Esophagus squamous epithelium (tissue), 5 donors: ENCODE measurements at regions not wholly inside any gene's neighbourhood (a gene's known extent, or its start where the extent isn't known, plus 50 kb on each side); places are given as distances from the start of the nearest gene placed in this dataset.

Experiments used
- DNase-seq: peaks from one replicate; lab custom pipeline; 2025; lab: John Stamatoyannopoulos, UW
- H3K27ac ChIP-seq, 4 donors: fragments of 200-600 bp; sonication (generic); one replicate each; pipeline ENCODE4 v1.5.1; 2016 to 2019; ENCODE audit warnings: mild to moderate bottlenecking in 1 of 4
- H3K27me3 ChIP-seq, 4 donors: fragments of 200-600 bp; sonication (generic); 1 replicate in 3 of 4; 2 replicates in 1 of 4; pipeline versions ENCODE4 v1.5.1 to v1.6.0; 2017 to 2021; ENCODE audit warnings: antibody characterized with exemption in 1 of 4
- H3K36me3 ChIP-seq, 3 donors: fragments of 200-600 bp; sonication (generic); one replicate each; pipeline ENCODE4 v1.5.1; 2016 to 2019
- H3K4me1 ChIP-seq, 3 donors: fragments of 200-600 bp; sonication (generic); one replicate each; pipeline ENCODE4 v1.5.1; 2017 to 2019
- H3K4me3 ChIP-seq, 4 donors: fragments of 200-600 bp; sonication (generic); 1 replicate in 3 of 4; 2 replicates in 1 of 4; pipeline ENCODE4 v1.5.1; 2016 to 2019; ENCODE audit warnings: mild to moderate bottlenecking in 2 of 4, moderate library complexity in 1 of 4
- H3K9me3 ChIP-seq, 3 donors: fragments of 200-600 bp; sonication (generic); one replicate each; pipeline ENCODE4 v1.5.1; 2016 to 2019
- POLR2A ChIP-seq, 4 donors: fragments of 450-650 bp; IDR thresholded peaks; one replicate each; pipeline ENCODE4 v1.6.1; 2017; ENCODE audit warnings: antibody characterized with exemption in 4 of 4, mild to moderate bottlenecking in 4 of 4, moderate library complexity in 3 of 4
- WGBS, 2 donors: methylation state at CpG; one replicate each; pipeline ENCODE4 v1.1.5; 2018; 5-methylcytosine and 5-hydroxymethylcytosine counted together
- intact Hi-C: fragments of 100-400 bp; cut with DNase I; formaldehyde crosslinking; loops from one replicate; pipeline ENCODE4 v1.15.0; 2022
- TF ChIP-seq, protein P1 (sequence below), 6 experiments: fragments of 450-650 bp in 4 of 6; fragments of 200-600 bp in 2 of 6; sonication (generic) in 2 of 6; IDR thresholded peaks; one replicate each; pipeline ENCODE4 v1.5.1; 2016 to 2019; ENCODE audit warnings: antibody characterized with exemption in 6 of 6, mild to moderate bottlenecking in 4 of 6, moderate library complexity in 4 of 6
- donor health status: DM: yes; HTN: yes; CAD: no.

DNA sequence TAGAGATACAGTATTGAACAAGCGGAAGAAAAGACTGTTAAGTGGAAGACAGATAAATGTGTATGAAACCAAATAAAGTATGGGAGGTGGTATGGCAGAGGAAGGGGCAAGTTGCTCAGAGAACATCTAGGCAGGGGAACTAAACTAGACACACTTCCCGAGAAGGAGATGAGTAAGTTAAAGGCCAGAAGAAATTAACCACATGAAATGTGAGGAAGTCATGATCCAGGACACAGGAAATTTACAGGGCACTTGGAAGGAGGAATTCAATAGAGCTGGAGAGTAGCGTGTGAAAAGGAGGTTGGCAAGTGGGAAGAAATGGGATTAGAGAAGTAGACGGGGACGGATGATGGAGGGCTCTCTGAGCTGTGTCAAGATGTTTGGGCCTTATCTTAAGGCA lies 208.8 kb downstream of the COG6 start:
- no peak for TF ChIP-seq POLR2A (IDR thresholded peaks at IDR 0.05)
- TF ChIP-seq, protein P1, sequence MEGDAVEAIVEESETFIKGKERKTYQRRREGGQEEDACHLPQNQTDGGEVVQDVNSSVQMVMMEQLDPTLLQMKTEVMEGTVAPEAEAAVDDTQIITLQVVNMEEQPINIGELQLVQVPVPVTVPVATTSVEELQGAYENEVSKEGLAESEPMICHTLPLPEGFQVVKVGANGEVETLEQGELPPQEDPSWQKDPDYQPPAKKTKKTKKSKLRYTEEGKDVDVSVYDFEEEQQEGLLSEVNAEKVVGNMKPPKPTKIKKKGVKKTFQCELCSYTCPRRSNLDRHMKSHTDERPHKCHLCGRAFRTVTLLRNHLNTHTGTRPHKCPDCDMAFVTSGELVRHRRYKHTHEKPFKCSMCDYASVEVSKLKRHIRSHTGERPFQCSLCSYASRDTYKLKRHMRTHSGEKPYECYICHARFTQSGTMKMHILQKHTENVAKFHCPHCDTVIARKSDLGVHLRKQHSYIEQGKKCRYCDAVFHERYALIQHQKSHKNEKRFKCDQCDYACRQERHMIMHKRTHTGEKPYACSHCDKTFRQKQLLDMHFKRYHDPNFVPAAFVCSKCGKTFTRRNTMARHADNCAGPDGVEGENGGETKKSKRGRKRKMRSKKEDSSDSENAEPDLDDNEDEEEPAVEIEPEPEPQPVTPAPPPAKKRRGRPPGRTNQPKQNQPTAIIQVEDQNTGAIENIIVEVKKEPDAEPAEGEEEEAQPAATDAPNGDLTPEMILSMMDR (IDR thresholded peaks at IDR 0.05): no peak
- no peak for DNase-seq
- H3K4me1 ChIP-seq: no peaks in the 10 kb centered on the region
- H3K27ac ChIP-seq: no peak overlapping the region
- WGBS, 2 donors: 81 to 87% methylated on average over 5 of the region's 5 CpGs
- H3K9me3 ChIP-seq: no peaks in the 10 kb centered on the region
- H3K4me3 ChIP-seq: no peak overlapping the region
- no peaks in the 10 kb centered on the region for H3K36me3 ChIP-seq
- H3K27me3 ChIP-seq: no peaks in the 10 kb centered on the region
- intact Hi-C loops: no loop called here

DNA sequence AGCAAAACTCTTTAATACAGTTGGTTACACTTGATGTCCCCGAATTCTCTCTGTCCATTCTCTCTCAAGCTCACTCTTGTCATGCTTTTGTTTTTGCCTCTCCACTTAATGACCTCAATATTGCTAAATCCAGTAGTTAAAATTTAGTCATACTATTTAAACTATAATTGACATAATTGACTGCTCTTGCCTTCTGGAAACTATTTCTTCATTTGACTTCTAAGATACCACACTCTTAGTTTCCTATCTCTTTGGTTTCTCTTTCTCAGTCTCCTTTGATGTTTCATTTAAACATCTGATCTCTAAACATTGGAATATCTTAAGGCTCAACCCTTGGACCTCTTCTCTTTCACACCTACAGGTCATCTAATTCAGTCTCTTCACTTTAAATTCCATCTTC lies 211.3 kb downstream of the COG6 start:
- no peaks in the 10 kb centered on the region for H3K9me3 ChIP-seq
- TF ChIP-seq, protein P1 (IDR thresholded peaks at IDR 0.05): no peak
- no peak for TF ChIP-seq POLR2A (IDR thresholded peaks at IDR 0.05)
- H3K27ac ChIP-seq: no peak overlapping the region
- no peaks in the 10 kb centered on the region for H3K27me3 ChIP-seq
- intact Hi-C loops: no loop called here
- H3K4me1 ChIP-seq: no peaks in the 10 kb centered on the region
- H3K36me3 ChIP-seq: no peaks in the 10 kb centered on the region
- no peak overlapping the region for H3K4me3 ChIP-seq
- DNase-seq: no peak
- 64 to 86% methylated on average over 1 of the region's 1 CpG for WGBS, 2 donors

DNA sequence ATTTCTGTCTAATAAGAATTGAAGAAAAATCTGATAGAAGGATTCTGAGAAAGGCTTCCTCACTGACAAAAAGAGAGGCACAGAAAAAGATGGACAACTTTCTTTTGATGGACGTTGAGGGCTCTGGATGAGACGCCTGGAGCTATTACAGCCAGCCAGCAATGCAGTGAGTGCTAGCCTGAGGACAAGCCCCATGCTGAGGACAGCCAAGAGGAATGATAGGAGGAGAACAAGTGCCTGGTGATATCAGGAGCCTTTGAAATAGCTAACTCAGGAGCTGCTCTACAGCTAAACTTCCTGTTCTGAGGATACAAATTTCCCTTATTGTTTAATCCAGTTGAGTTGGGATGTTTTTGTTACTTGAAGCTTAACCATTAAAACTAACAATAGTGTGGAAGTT lies 212.3 kb downstream of the COG6 start:
- H3K4me3 ChIP-seq: no peak overlapping the region
- no peaks in the 10 kb centered on the region for H3K9me3 ChIP-seq
- TF ChIP-seq, protein P1 (IDR thresholded peaks at IDR 0.05): no peak
- no peak for TF ChIP-seq POLR2A (IDR thresholded peaks at IDR 0.05)
- WGBS, 2 donors: 70 to 80% methylated on average over 2 of the region's 2 CpGs
- H3K27ac ChIP-seq: no peak overlapping the region
- no peak for DNase-seq
- H3K27me3 ChIP-seq: no peaks in the 10 kb centered on the region
- intact Hi-C loops: no loop called here
- H3K4me1 ChIP-seq: no peaks in the 10 kb centered on the region
- no peaks in the 10 kb centered on the region for H3K36me3 ChIP-seq

DNA sequence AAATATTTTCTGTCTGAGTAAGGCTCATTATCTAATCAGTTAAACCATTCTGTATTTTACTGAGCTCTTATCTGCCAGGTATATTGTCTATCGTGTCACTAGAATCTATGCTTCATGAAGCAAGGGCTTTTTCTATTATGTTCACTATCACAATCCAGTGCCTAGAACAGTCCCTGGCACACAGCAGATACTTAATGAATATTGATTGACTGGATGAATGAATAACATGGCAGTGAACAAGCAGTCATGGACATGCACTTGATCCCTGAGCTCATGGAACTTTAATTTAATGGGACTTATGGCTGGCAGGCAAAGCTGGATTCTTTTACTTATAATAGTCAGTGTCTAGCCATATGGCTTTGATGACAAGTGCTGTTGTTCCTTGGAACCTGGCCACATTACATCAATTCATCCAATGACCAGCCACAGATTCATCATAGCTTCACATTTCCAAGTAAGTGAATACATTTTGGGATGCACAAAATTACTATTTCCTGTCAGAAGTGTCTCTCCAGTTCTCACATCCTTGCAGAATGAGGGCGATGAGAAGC lies 214.8 kb downstream of the COG6 start:
- H3K27ac ChIP-seq: no peak overlapping the region
- intact Hi-C loops: no loop called here
- 78 to 79% methylated on average over 2 of the region's 2 CpGs for WGBS, 2 donors

DNA sequence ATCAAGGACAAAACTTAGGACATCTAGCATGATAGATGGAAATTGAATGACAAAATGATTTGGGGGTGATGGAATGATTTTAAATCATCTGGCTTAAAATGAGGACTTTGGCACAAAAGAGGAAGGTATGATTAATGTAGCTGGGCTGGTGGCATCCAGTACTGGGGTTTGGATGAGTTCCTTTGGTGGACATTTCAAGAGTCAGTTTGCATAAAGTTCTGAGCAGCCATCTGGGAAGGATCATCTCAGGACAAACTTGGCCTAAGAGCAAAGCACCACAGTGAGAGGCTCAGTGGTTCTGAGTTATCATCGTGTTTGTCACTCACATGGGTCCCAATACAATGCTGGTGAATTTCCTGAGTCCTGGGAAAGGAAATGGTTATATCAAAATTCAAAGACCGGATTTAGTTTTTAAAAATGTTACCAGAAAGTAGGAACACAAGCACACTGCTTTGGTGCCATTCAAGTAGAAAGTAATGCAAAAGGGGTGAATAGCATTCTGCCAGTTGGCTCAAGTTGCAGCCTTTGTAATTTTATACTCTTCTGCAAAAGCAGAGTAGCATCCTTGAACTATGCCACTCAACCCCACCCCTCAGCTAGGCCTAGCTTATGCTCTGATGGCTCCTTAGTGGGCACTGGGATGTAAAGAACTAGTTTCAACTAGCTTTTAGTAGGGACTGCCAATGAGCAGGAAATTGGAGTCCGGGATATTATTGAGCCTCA lies 219.0 kb downstream of the COG6 start:
- intact Hi-C loops: no loop called here
- Histone ChIP-seq H3K27me3 (no peaks in the 10 kb centered on the region), H3K27ac (peak overlapping the region in 2 of 4 donors; percentile 19 to 52), H3K4me1 (peaks cover 0 to 31% (median 7%) of the 10 kb centered on the region in 3 donors), H3K9me3 (no peaks in the 10 kb centered on the region), H3K36me3 (no peaks in the 10 kb centered on the region), H3K4me3 (no peak overlapping the region)
- 56 to 61% methylated on average over 3 of the region's 3 CpGs for WGBS, 2 donors
- TF ChIP-seq POLR2A (IDR thresholded peaks at IDR 0.05): no peak
- TF ChIP-seq, protein P1 (IDR thresholded peaks at IDR 0.05): no peak
- DNase-seq: no peak

More for the DNA sequence above, 214.8 kb downstream of the COG6 start:
- Histone ChIP-seq H3K36me3 (no peaks in the 10 kb centered on the region), H3K4me3 (no peak overlapping the region), H3K9me3 (no peaks in the 10 kb centered on the region), H3K27me3 (no peaks in the 10 kb centered on the region), H3K4me1 (peaks cover 0 to 8% (median 1%) of the 10 kb centered on the region in 3 donors)
- TF ChIP-seq POLR2A (IDR thresholded peaks at IDR 0.05): no peak
- TF ChIP-seq, protein P1 (IDR thresholded peaks at IDR 0.05): no peak
- DNase-seq: no peak
